ENCODE measurements at regions not wholly inside any gene's neighbourhood (a gene's known extent, or its start where the extent isn't known, plus 50 kb on each side); places are given as distances from the start of the nearest gene placed in this dataset.
"Not testable (repeated sequence)": the region's sequence is repeated elsewhere in the genome, so short reads cannot be mapped to it uniquely, and the experiment has no call there.

- no peak for DNase-seq (ENCODE audit: low read depth)
These were observed 603.8 kb downstream of the CDH8 start for GRCh38 chr16:61432421-61432820.

- no peak for DNase-seq (ENCODE audit: low read depth)
These were observed 615.1 kb downstream of the CDH8 start for GRCh38 chr16:61421111-61421510.

- DNase-seq (ENCODE audit: low read depth): no peak
These were observed 616.4 kb downstream of the CDH8 start for GRCh38 chr16:61419791-61420190.

GRCh38 chr16:61418802-61419201 is 617.4 kb downstream of the CDH8 start:
- DNase-seq (ENCODE audit: low read depth): not testable (repeated sequence)

GRCh38 chr16:61415126-61415525 is 621.1 kb downstream of the CDH8 start:
- DNase-seq (ENCODE audit: low read depth): no peak

- DNase-seq (ENCODE audit: low read depth): no peak
These were observed 623.2 kb downstream of the CDH8 start for GRCh38 chr16:61413021-61413420.

GRCh38 chr16:61412562-61412961 is 623.7 kb downstream of the CDH8 start:
- no peak for DNase-seq (ENCODE audit: low read depth)

GRCh38 chr16:61409604-61410003 is 626.6 kb downstream of the CDH8 start:
- no peak for DNase-seq (ENCODE audit: low read depth)

- no peak for DNase-seq (ENCODE audit: low read depth)
These were observed 632.9 kb downstream of the CDH8 start for GRCh38 chr16:61403386-61403785.

GRCh38 chr16:61391896-61392295 is 644.3 kb downstream of the CDH8 start:
- no peak for DNase-seq (ENCODE audit: low read depth)

- no peak for DNase-seq (ENCODE audit: low read depth)
These were observed 645.1 kb downstream of the CDH8 start for GRCh38 chr16:61390965-61391637.

GRCh38 chr16:61385392-61386071 is 650.7 kb downstream of the CDH8 start:
- no peak for DNase-seq (ENCODE audit: low read depth)

GRCh38 chr16:61382435-61382834 is 653.8 kb downstream of the CDH8 start:
- DNase-seq (ENCODE audit: low read depth): no peak

- no peak for DNase-seq (ENCODE audit: low read depth)
These were observed 656.9 kb downstream of the CDH8 start for GRCh38 chr16:61379311-61379710.

GRCh38 chr16:61374071-61374470 is 662.2 kb downstream of the CDH8 start:
- DNase-seq (ENCODE audit: low read depth): no peak

GRCh38 chr16:61371881-61372280 is 664.4 kb downstream of the CDH8 start:
- DNase-seq (ENCODE audit: low read depth): no peak

- no peak for DNase-seq (ENCODE audit: low read depth)
These were observed 664.9 kb downstream of the CDH8 start for GRCh38 chr16:61371388-61371787.

GRCh38 chr16:61370564-61370963 is 665.7 kb downstream of the CDH8 start:
- no peak for DNase-seq (ENCODE audit: low read depth)

GRCh38 chr16:61366006-61366405 is 670.2 kb downstream of the CDH8 start:
- no peak for DNase-seq (ENCODE audit: low read depth)

GRCh38 chr16:61364990-61365389 is 671.2 kb downstream of the CDH8 start:
- no peak for DNase-seq (ENCODE audit: low read depth)

GRCh38 chr16:61362585-61362984 is 673.7 kb downstream of the CDH8 start:
- no peak for DNase-seq (ENCODE audit: low read depth)

- DNase-seq (ENCODE audit: low read depth): no peak
These were observed 691.4 kb downstream of the CDH8 start for GRCh38 chr16:61344791-61345190.

- DNase-seq (ENCODE audit: low read depth): no peak
These were observed 703.8 kb downstream of the CDH8 start for GRCh38 chr16:61332461-61332860.

GRCh38 chr16:61324044-61324443 is 712.2 kb downstream of the CDH8 start:
- DNase-seq (ENCODE audit: low read depth): no peak

Measured in Daoy (cell line).